Keratinocyte (primary cell): ENCODE measurements at regions not wholly inside any gene's neighbourhood (a gene's known extent, or its start where the extent isn't known, plus 50 kb on each side); places are given as distances from the start of the nearest gene placed in this dataset.

Experiments used
- EZH2 ChIP-seq: IDR thresholded peaks from one replicate; pipeline ENCODE4 v1.6.1; 2012; ENCODE audit warnings: inconsistent platforms, mild to moderate bottlenecking, low read length, moderate library complexity
- TF ChIP-seq, protein P1 (sequence below), 3 experiments: IDR thresholded peaks in 1 of 3; conservative IDR thresholded peaks in 1 of 3; optimal IDR thresholded peaks in 1 of 3; 2 replicates in 2 of 3; 3 replicates in 1 of 3; pipeline versions ENCODE3 to v1.5.1; 2011; ENCODE audit warnings: low read length in 3 of 3, mild to moderate bottlenecking in 3 of 3, moderate library complexity in 2 of 3, control low read depth in 1 of 3, inconsistent platforms in 1 of 3; ENCODE audit not compliant: insufficient read depth in 2 of 3; ENCODE audit errors: extremely low read depth in 1 of 3

DNA sequence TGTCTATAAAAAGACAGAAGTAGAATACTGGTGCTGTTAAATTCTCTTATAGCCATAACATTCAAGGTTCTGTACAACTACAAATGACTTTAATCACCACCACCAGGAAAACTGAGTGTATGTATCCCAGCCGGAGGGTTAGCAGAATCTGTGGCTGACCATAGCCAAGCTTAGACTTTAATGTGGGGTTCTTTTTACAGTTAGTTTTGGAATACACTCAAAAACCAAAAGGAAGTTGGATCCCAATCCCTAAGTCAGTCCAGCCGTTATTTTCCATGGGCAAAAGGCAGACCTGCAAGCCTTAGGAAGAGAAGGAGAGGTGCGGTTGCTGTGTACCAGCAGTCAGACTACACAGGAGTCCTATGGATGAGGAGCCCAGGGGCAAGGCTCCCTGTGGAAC is 179.8 kb downstream of the ENC1 start:
- no peak for TF ChIP-seq EZH2
- TF ChIP-seq, protein P1, sequence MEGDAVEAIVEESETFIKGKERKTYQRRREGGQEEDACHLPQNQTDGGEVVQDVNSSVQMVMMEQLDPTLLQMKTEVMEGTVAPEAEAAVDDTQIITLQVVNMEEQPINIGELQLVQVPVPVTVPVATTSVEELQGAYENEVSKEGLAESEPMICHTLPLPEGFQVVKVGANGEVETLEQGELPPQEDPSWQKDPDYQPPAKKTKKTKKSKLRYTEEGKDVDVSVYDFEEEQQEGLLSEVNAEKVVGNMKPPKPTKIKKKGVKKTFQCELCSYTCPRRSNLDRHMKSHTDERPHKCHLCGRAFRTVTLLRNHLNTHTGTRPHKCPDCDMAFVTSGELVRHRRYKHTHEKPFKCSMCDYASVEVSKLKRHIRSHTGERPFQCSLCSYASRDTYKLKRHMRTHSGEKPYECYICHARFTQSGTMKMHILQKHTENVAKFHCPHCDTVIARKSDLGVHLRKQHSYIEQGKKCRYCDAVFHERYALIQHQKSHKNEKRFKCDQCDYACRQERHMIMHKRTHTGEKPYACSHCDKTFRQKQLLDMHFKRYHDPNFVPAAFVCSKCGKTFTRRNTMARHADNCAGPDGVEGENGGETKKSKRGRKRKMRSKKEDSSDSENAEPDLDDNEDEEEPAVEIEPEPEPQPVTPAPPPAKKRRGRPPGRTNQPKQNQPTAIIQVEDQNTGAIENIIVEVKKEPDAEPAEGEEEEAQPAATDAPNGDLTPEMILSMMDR (optimal IDR thresholded peaks at IDR 0.05 in 1 of 3, IDR thresholded peaks at IDR 0.05 in 1 of 3, conservative IDR thresholded peaks at IDR 0.05 in 1 of 3; ENCODE audit: extremely low read depth in 1 of 3, insufficient read depth in 2 of 3, low read length in 3 of 3) = no peak
